Stomach (tissue), 4 donors: ENCODE measurements at regions not wholly inside any gene's neighbourhood (a gene's known extent, or its start where the extent isn't known, plus 50 kb on each side); places are given as distances from the start of the nearest gene placed in this dataset.

Experiments used
- POLR2A ChIP-seq, 4 donors: fragments of 450-650 bp; IDR thresholded peaks; one replicate each; pipeline ENCODE4 v1.6.1; 2016; ENCODE audit warnings: antibody characterized with exemption in 4 of 4, control low read depth in 2 of 4, mild to moderate bottlenecking in 1 of 4, moderate library complexity in 1 of 4
- TF ChIP-seq, protein P1 (sequence below), 7 experiments: fragments of 450-650 bp in 4 of 7; fragments of 200-600 bp in 3 of 7; sonication (generic) in 3 of 7; IDR thresholded peaks; one replicate each; pipeline ENCODE4 v1.5.1; 2016 to 2019; ENCODE audit warnings: antibody characterized with exemption in 7 of 7, control low read depth in 2 of 7, mild to moderate bottlenecking in 1 of 7

DNA sequence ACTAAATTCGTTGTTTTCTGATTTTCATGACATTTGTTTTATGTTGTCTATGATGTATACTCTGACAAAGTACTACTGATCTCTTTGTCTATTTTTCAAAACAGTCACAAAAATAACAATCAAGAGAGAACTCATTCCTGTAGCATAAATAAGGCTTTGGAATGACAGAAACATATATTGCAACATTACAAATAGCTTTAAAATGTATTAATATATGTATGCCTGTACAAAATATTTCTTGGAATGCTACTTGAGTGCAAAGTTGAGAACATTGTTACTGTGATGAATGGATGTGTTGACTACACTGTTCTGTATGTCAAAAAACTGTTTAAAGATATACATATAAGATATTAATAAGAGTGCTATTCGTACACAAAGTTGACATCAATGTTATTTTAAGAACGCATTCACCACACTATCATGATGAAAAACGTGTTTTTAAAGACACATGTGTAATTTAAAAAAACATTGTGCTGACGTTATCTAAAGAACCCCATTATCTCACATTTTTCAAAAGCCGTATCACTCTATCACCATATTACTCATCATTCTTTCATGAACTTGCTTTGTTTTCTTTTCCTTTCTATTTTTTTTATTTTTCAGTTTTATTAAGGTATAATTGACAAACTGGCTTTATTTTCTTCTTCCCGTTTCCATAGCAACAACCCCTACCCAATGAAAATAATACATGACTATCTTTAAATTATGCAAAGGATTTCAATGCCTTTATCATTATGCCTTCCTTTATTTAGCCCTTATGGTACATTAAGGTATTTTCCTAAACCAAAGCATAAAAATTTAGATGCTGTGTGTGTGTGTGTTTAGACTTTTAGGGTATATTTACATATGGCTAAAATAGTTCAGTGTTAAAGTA lies 918.8 kb downstream of the SLITRK1 start:
- no peak for TF ChIP-seq POLR2A (IDR thresholded peaks at IDR 0.05)
- TF ChIP-seq, protein P1, sequence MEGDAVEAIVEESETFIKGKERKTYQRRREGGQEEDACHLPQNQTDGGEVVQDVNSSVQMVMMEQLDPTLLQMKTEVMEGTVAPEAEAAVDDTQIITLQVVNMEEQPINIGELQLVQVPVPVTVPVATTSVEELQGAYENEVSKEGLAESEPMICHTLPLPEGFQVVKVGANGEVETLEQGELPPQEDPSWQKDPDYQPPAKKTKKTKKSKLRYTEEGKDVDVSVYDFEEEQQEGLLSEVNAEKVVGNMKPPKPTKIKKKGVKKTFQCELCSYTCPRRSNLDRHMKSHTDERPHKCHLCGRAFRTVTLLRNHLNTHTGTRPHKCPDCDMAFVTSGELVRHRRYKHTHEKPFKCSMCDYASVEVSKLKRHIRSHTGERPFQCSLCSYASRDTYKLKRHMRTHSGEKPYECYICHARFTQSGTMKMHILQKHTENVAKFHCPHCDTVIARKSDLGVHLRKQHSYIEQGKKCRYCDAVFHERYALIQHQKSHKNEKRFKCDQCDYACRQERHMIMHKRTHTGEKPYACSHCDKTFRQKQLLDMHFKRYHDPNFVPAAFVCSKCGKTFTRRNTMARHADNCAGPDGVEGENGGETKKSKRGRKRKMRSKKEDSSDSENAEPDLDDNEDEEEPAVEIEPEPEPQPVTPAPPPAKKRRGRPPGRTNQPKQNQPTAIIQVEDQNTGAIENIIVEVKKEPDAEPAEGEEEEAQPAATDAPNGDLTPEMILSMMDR (IDR thresholded peaks at IDR 0.05), result no peak
